Gastrocnemius medialis (tissue), 4 donors: ENCODE measurements at regions not wholly inside any gene's neighbourhood (a gene's known extent, or its start where the extent isn't known, plus 50 kb on each side); places are given as distances from the start of the nearest gene placed in this dataset.

Source experiments
- CTCF ChIP-seq, 5 experiments: fragments of 450-650 bp in 3 of 5; fragments of 200-600 bp in 2 of 5; sonication (generic) in 2 of 5; IDR thresholded peaks in 4 of 5; conservative IDR thresholded peaks in 1 of 5; 1 replicate in 4 of 5; 2 replicates in 1 of 5; pipeline ENCODE4 v1.5.1; 2016 to 2019; ENCODE audit warnings: antibody characterized with exemption in 5 of 5, mild to moderate bottlenecking in 3 of 5, moderate library complexity in 3 of 5
- POLR2A ChIP-seq, 2 donors: fragments of 450-650 bp; IDR thresholded peaks; one replicate each; pipeline ENCODE4 v1.6.1; 2017; ENCODE audit warnings: antibody characterized with exemption in 2 of 2, mild to moderate bottlenecking in 2 of 2, moderate library complexity in 2 of 2

- no peak for TF ChIP-seq CTCF (IDR thresholded peaks at IDR 0.05 in 4 of 5, conservative IDR thresholded peaks at IDR 0.05 in 1 of 5)
- no peak for TF ChIP-seq POLR2A (IDR thresholded peaks at IDR 0.05)
These were observed 205.6 kb upstream of the PFKP start for GRCh38 chr10:2861632-2862210.
